Trophoblast cell (in vitro differentiated cells and primary cell): ENCODE measurements at regions not wholly inside any gene's neighbourhood (a gene's known extent, or its start where the extent isn't known, plus 50 kb on each side); places are given as distances from the start of the nearest gene placed in this dataset.
A peak's percentile ranks its signal among the peaks of the same experiment; 100 is the strongest.

Experiments used
- DNase-seq, 2 donors: peaks; one replicate each; pipeline ENCODE4 v3.0.0-alpha.2; 2016
- H2AFZ ChIP-seq: 2 replicates; pipeline ENCODE4 v1.6.1; 2013; ENCODE audit warnings: low read length, moderate library complexity, mild to moderate bottlenecking; ENCODE audit not compliant: insufficient read depth, poor library complexity
- H2AK5ac ChIP-seq: 2 replicates; pipeline ENCODE4 v1.6.1; 2013; ENCODE audit warnings: mild to moderate bottlenecking, low read length
- H2BK120ac ChIP-seq: 2 replicates; pipeline ENCODE4 v1.6.1; 2013; ENCODE audit warnings: low read length, mild to moderate bottlenecking, moderate library complexity; ENCODE audit not compliant: insufficient read depth, poor library complexity
- H2BK12ac ChIP-seq: 2 replicates; pipeline ENCODE4 v1.6.1; 2013; ENCODE audit warnings: mild to moderate bottlenecking, low read length, moderate library complexity
- H2BK5ac ChIP-seq: 2 replicates; pipeline ENCODE4 v1.6.1; 2013; ENCODE audit warnings: low read length, low read depth, moderate library complexity, mild to moderate bottlenecking; ENCODE audit not compliant: poor library complexity
- H3K14ac ChIP-seq: 2 replicates; pipeline ENCODE4 v1.6.1; 2013; ENCODE audit warnings: mild to moderate bottlenecking, low read length
- H3K18ac ChIP-seq: 2 replicates; pipeline ENCODE4 v1.6.1; 2013; ENCODE audit warnings: mild to moderate bottlenecking, low read length
- H3K23ac ChIP-seq: 2 replicates; pipeline ENCODE4 v1.6.1; 2013; ENCODE audit warnings: low read length
- H3K27ac ChIP-seq: 2 replicates; pipeline ENCODE4 v1.5.1; 2013; ENCODE audit warnings: low read depth, mild to moderate bottlenecking, inconsistent platforms, low read length, moderate library complexity
- H3K27me3 ChIP-seq: 2 replicates; pipeline ENCODE4 v1.6.1; 2013; ENCODE audit warnings: inconsistent platforms, mild to moderate bottlenecking, low read length, moderate library complexity; ENCODE audit not compliant: insufficient read depth
- H3K36me3 ChIP-seq, 2 experiments: 1 replicate in 1 of 2; 2 replicates in 1 of 2; pipeline ENCODE4 v1.6.1; 2013; ENCODE audit warnings: low read length in 2 of 2, mild to moderate bottlenecking in 2 of 2, moderate library complexity in 1 of 2; ENCODE audit not compliant: insufficient read depth in 2 of 2, control insufficient read depth in 1 of 2
- H3K4ac ChIP-seq: 2 replicates; pipeline ENCODE4 v1.6.1; 2013; ENCODE audit warnings: low read depth, mild to moderate bottlenecking, low read length, moderate library complexity
- H3K4me1 ChIP-seq, 2 experiments: 1 replicate in 1 of 2; 2 replicates in 1 of 2; pipeline ENCODE4 v1.6.1; 2013; ENCODE audit warnings: low read length in 2 of 2, mild to moderate bottlenecking in 2 of 2, moderate library complexity in 1 of 2; ENCODE audit not compliant: insufficient read depth in 2 of 2, control insufficient read depth in 1 of 2
- H3K4me2 ChIP-seq: 2 replicates; pipeline ENCODE4 v1.6.1; 2013; ENCODE audit warnings: inconsistent platforms, mild to moderate bottlenecking, low read length, moderate library complexity
- H3K4me3 ChIP-seq: 2 replicates; pipeline ENCODE4 v1.5.1; 2013; ENCODE audit warnings: mild to moderate bottlenecking, low read depth, low read length, inconsistent platforms
- H3K79me1 ChIP-seq: one replicate; pipeline ENCODE4 v1.6.1; 2013; ENCODE audit warnings: low read length
- H3K79me2 ChIP-seq: 2 replicates; pipeline ENCODE4 v1.6.1; 2013; ENCODE audit warnings: low read length, mild to moderate bottlenecking; ENCODE audit not compliant: control insufficient read depth, insufficient read depth, poor library complexity
- H3K9ac ChIP-seq: 2 replicates; pipeline ENCODE4 v1.6.1; 2013; ENCODE audit warnings: mild to moderate bottlenecking, low read length
- H3K9me3 ChIP-seq: 2 replicates; pipeline ENCODE4 v1.6.1; 2013; ENCODE audit warnings: low read depth, mild to moderate bottlenecking, control low read depth, inconsistent platforms, low read length; ENCODE audit not compliant: insufficient read depth
- H4K12ac ChIP-seq: 2 replicates; pipeline ENCODE4 v1.6.1; 2013; ENCODE audit warnings: low read depth, mild to moderate bottlenecking, low read length, moderate library complexity
- H4K8ac ChIP-seq: 2 replicates; pipeline ENCODE4 v1.6.1; 2013; ENCODE audit warnings: low read depth, mild to moderate bottlenecking, low read length, moderate library complexity
- H4K91ac ChIP-seq: one replicate; pipeline ENCODE4 v1.6.1; 2013; ENCODE audit warnings: low read depth, mild to moderate bottlenecking, low read length, moderate library complexity
- WGBS: extraction: QIAGEN DNeasy Blood & Tissue Kit; methylation state at CpG from one replicate; pipeline ENCODE4 v1.1.7; 2013; ENCODE audit warnings: missing lambda C conversion rate; ENCODE audit not compliant: insufficient read length, insufficient coverage; ENCODE audit errors: extremely low coverage; 5-methylcytosine and 5-hydroxymethylcytosine counted together

DNA sequence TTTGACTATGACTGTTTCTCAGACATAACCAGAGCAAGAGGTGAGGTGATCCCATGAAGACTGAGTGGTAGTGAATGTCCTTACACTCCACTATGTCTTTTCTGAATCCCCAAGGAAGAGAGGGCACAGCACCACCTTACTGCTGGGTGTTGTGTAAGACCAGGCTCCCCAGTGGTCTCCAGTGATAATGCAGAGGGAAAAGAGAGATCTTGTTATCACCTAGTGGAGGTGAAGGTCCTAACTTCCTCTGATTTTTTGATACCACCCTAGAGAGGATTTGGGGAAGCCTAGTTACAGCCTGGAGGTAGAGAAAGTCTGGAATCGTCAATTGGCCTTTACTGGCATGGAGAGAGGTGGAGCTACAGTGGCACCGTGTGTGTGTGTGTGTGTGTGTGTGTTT lies 288.0 kb upstream of the BCHE start:
- H2BK12ac ChIP-seq, result no peak overlapping the region
- H4K91ac ChIP-seq, result no peak overlapping the region
- H3K23ac ChIP-seq, result no peak overlapping the region
- no peak for DNase-seq
- H3K9me3 ChIP-seq, result no peaks in the 10 kb centered on the region
- no peak overlapping the region for H3K4me3 ChIP-seq
- no peak overlapping the region for H2AFZ ChIP-seq
- no peak overlapping the region for H2BK5ac ChIP-seq
- H2AK5ac ChIP-seq, result no peak overlapping the region
- H3K9ac ChIP-seq, result no peak overlapping the region
- no peak overlapping the region for H3K4me2 ChIP-seq
- no peaks in the 10 kb centered on the region for H3K79me1 ChIP-seq
- H3K14ac ChIP-seq, result no peak overlapping the region
- WGBS, result no CpG with 5 or more reads among the region's 2 CpGs
- H4K8ac ChIP-seq, result no peak overlapping the region
- H3K4me1 ChIP-seq, result no peaks in the 10 kb centered on the region
- H3K18ac ChIP-seq, result no peak overlapping the region
- H2BK120ac ChIP-seq, result no peak overlapping the region
- H3K4ac ChIP-seq, result no peak overlapping the region
- H3K36me3 ChIP-seq, result no peaks in the 10 kb centered on the region
- H4K12ac ChIP-seq, result no peak overlapping the region
- H3K79me2 ChIP-seq, result no peaks in the 10 kb centered on the region
- H3K27me3 ChIP-seq, result no peaks in the 10 kb centered on the region
- no peak overlapping the region for H3K27ac ChIP-seq

GRCh38 chr3:166123576-166123975 lies 286.4 kb upstream of the BCHE start:
- H4K8ac ChIP-seq, result no peak overlapping the region
- H3K79me1 ChIP-seq, result no peaks in the 10 kb centered on the region
- H2AFZ ChIP-seq, result no peak overlapping the region
- H3K14ac ChIP-seq, result no peak overlapping the region
- DNase-seq, result peak in 1 of 2 donors; percentile 15
- H2AK5ac ChIP-seq, result no peak overlapping the region
- no peak overlapping the region for H3K4me3 ChIP-seq
- no peak overlapping the region for H3K23ac ChIP-seq
- no peak overlapping the region for H3K4ac ChIP-seq
- H2BK5ac ChIP-seq, result no peak overlapping the region
- no peak overlapping the region for H3K27ac ChIP-seq
- no peak overlapping the region for H3K18ac ChIP-seq
- no peaks in the 10 kb centered on the region for H3K4me1 ChIP-seq
- H2BK12ac ChIP-seq, result no peak overlapping the region
- H3K9me3 ChIP-seq, result no peaks in the 10 kb centered on the region
- no peak overlapping the region for H4K91ac ChIP-seq
- no peak overlapping the region for H3K9ac ChIP-seq
- H3K27me3 ChIP-seq, result no peaks in the 10 kb centered on the region
- no peak overlapping the region for H3K4me2 ChIP-seq
- no peak overlapping the region for H4K12ac ChIP-seq
- H2BK120ac ChIP-seq, result no peak overlapping the region
- no peaks in the 10 kb centered on the region for H3K79me2 ChIP-seq
- H3K36me3 ChIP-seq, result no peaks in the 10 kb centered on the region

- Histone ChIP-seq H2BK12ac (no peak overlapping the region), H3K4ac (no peak overlapping the region), H3K9ac (no peak overlapping the region), H3K18ac (no peak overlapping the region), H2BK120ac (no peak overlapping the region), H3K23ac (no peak overlapping the region), H3K4me3 (no peak overlapping the region), H3K9me3 (no peaks in the 10 kb centered on the region), H4K12ac (no peak overlapping the region), H2AK5ac (no peak overlapping the region), H2AFZ (no peak overlapping the region), H3K36me3 (no peaks in the 10 kb centered on the region), H3K27me3 (no peaks in the 10 kb centered on the region), H3K4me1 (no peaks in the 10 kb centered on the region), H4K8ac (no peak overlapping the region), H3K79me1 (no peaks in the 10 kb centered on the region), H3K27ac (no peak overlapping the region), H4K91ac (no peak overlapping the region), H2BK5ac (no peak overlapping the region), H3K14ac (no peak overlapping the region), H3K79me2 (no peaks in the 10 kb centered on the region), H3K4me2 (no peak overlapping the region)
- no peak for DNase-seq
Measured at GRCh38 chr3:166123088-166123487, 285.9 kb upstream of the BCHE start.

- H3K18ac ChIP-seq, result no peak overlapping the region
- no peak overlapping the region for H4K91ac ChIP-seq
- H4K12ac ChIP-seq, result no peak overlapping the region
- no peak overlapping the region for H3K14ac ChIP-seq
- no peak overlapping the region for H2BK12ac ChIP-seq
- no peak overlapping the region for H2BK120ac ChIP-seq
- H3K4me1 ChIP-seq, result no peaks in the 10 kb centered on the region
- no peak overlapping the region for H3K9ac ChIP-seq
- no peak overlapping the region for H2AK5ac ChIP-seq
- no peaks in the 10 kb centered on the region for H3K36me3 ChIP-seq
- H3K9me3 ChIP-seq, result no peaks in the 10 kb centered on the region
- no peak overlapping the region for H2BK5ac ChIP-seq
- no peaks in the 10 kb centered on the region for H3K79me1 ChIP-seq
- no peak overlapping the region for H3K23ac ChIP-seq
- H3K27me3 ChIP-seq, result no peaks in the 10 kb centered on the region
- no peak overlapping the region for H3K4ac ChIP-seq
- H3K4me3 ChIP-seq, result no peak overlapping the region
- no peak for DNase-seq
- H2AFZ ChIP-seq, result no peak overlapping the region
- H3K4me2 ChIP-seq, result no peak overlapping the region
- no peaks in the 10 kb centered on the region for H3K79me2 ChIP-seq
- H3K27ac ChIP-seq, result no peak overlapping the region
- no peak overlapping the region for H4K8ac ChIP-seq
- no CpG with 5 or more reads among the region's 2 CpGs for WGBS
Measured at GRCh38 chr3:166118049-166118448, 280.8 kb upstream of the BCHE start.

DNA sequence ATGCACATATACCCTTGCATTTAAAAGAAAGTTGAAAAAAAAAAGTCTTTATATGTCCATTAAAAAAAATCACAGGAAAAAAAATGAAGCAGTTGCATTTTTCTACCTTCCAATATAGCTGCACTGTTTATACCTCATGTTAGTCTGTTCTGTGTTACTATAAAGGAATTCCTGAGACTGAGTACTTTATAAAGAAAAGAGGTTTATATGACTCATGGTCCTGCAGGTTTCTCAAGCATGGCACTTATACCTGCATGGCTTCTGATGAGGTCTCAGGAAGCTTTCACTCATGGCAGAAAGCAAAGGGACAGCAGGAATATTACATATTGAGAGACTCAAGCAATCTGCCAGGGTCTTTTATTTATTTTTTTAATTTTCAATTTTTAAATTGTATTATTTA lies 277.2 kb upstream of the BCHE start:
- Histone ChIP-seq H3K4me2 (no peak overlapping the region), H3K4ac (no peak overlapping the region), H3K14ac (no peak overlapping the region), H3K4me3 (no peak overlapping the region), H4K91ac (no peak overlapping the region), H3K27ac (no peak overlapping the region), H2BK5ac (no peak overlapping the region), H4K8ac (no peak overlapping the region), H3K36me3 (no peaks in the 10 kb centered on the region), H3K79me2 (no peaks in the 10 kb centered on the region), H2BK120ac (no peak overlapping the region), H2AFZ (no peak overlapping the region), H3K9me3 (no peaks in the 10 kb centered on the region), H2BK12ac (no peak overlapping the region), H3K18ac (no peak overlapping the region), H3K23ac (no peak overlapping the region), H3K27me3 (no peaks in the 10 kb centered on the region), H3K4me1 (no peaks in the 10 kb centered on the region), H2AK5ac (no peak overlapping the region), H4K12ac (no peak overlapping the region), H3K79me1 (no peaks in the 10 kb centered on the region), H3K9ac (no peak overlapping the region)
- peak in 1 of 2 donors; percentile 26 for DNase-seq
